COLO668 (cell line): ENCODE measurements at regions not wholly inside any gene's neighbourhood (a gene's known extent, or its start where the extent isn't known, plus 50 kb on each side); places are given as distances from the start of the nearest gene placed in this dataset.

Experiments
- DNase-seq: peaks from one replicate; lab custom pipeline; 2025; ENCODE audit not compliant: unreplicated experiment; lab: John Stamatoyannopoulos, UW

DNA sequence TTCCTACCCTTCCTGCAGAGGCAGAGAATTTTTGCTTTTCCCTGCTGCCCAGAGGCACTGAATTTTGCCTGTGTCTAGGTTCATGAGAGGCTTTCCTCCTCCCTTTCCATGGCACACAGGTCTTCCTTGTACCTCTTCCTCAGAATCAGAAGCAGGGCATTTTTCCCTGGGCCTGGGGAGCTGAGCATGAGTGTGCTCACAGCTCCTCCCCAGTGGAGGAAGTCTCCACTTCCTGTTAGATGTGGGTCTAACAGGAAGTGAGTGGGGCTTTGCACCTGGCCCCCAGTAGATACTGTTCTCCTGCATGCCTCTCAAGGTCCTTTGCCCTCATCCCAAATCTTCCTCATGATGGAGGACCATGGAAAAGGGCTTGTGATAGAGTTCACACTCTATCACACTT, 297.2 kb upstream of the FIGN start:
- no peak for DNase-seq

DNA sequence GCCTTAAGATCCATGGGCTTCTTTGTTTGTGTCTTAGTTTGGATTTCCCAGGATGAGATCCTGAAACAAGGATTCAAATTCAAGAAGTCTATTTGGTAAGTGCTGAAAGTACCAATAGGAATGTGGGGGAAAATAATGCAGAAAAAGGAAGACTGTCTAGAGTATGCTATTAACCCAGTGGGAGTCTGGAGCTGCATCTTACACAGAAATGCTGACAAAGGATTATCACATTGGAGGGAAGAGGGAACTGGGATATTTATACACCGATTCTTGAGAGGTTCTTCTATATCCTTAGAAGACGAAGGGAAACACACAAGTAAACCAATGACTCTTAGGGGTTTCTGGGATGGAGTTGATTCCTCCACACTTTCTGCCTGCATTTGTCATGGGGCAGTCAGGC, 294.8 kb upstream of the FIGN start:
- DNase-seq, result no peak

DNA sequence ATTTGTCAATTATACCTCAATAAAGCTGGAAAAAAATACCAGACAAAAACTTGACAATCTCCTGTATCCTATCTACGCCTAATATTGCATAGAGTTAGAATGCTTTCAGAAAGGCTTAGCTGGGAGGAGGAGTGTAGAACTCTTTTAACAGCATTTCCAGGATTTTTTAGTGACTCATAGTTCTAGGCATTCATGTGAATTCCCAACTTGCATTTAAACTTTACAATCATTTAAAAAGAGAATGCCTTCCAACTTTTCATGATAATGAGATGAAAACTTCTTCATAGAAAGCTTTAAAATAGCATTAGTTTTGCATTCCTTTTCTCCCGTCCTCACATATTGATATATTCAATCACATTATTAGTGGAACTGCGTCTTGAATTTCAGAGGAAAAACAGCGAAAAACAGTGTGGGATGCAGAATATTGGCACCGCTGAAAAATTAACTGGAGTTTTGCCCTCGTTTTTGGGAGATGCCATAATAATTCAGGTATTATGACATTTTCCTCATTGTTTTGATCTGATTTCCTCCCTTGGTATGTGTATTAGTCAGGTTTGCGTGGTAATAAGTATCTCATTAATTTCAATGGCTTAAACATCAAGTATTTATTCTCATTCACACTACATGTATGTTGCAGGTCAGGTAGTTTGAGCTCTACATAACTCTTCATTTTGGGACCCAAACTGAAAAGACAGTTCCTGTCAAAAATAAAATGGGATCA, 293.2 kb upstream of the FIGN start:
- DNase-seq, result no peak

DNA sequence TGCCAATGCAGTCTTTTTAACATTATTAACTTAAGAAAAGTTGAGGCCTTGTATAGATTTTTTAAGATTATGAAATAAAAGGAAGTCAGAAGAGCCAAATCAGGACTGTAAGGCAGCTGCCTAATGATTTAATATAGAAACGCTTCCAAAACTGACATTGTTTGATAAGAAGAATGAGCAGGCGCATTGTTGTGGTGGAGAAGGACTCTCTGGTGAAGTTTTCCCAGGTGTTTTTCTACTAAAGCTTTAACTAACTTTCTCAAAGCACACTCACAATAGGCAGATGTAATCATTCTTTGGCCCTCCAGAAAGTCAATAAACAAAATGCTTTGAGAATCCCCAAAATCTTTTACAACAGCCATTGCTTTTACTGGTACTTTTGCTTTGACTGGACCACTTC, 288.6 kb upstream of the FIGN start:
- no peak for DNase-seq

DNA sequence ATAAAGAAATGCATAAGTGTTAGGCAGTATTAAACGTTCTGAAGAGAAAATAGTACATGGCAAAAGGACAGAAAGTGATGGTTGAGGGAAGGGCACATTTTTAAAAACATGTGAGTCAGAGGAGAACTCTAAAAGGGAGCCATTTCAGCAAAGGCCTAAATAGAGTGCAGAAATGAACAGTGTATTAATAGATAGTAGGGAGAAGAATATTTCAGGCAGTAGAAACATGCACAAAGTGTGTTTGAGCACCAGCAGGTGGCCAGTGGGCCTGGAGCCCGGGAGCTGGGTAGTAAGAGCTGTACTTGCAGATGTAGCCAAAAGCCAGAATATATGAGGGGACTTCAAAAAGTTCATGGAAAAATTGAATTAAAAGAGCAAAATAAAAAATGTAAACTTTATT, 288.1 kb upstream of the FIGN start:
- no peak for DNase-seq

DNA sequence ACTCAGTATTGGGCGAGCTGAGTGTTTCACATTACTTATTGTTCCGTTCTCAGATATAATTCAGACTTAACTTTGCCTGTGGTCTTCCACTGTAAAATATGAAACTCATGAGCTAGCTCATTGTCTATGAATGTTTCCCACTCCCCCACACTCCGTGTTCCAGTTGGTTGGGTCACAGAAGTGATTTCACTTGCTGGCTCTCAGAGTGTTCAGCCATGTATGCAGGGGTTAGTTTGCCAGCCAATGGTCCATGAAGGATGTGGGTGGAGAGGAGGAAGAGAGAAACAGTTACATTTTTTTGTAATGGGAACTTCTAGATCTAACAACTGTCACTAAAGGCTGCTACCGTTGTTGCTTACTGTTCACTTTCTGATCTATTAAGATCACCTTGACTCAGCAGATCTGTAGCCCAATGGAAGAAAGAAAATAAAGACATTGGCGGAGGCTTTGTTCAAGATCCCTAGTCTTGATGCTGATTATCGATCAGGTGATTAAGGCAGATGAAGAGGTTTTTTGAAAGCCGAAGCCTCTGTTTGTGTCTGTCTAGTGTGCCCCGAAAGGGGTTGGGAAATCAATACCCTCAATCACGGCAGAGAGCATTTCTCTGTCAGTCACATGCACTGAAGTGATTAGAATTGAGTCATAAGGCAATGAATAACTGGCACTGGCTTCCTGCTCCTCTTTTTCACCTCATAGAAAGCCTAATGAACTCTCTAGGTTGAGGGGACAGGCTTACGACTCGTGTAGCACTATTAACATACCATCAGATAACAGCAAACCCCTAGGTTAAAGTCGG, 279.7 kb upstream of the FIGN start:
- no peak for DNase-seq

DNA sequence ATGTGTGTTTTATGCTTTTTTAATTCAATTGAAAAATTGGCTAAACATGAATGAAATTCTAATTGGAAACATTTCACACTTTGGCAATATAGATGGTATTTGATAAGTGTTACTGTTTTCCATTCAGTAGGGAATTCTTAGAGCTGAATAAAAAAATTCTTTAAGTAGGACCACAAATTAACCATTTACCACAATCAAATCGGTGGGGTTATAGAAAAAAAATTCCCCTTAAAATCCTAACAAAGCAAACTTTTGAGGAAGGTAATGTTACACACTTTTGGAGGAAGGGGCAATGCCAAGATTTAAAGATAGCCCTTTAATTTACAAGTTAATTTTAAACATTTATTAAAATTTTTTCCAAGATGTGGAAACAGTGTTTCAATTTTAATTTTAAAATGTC, 279.0 kb upstream of the FIGN start:
- DNase-seq, result no peak

DNA sequence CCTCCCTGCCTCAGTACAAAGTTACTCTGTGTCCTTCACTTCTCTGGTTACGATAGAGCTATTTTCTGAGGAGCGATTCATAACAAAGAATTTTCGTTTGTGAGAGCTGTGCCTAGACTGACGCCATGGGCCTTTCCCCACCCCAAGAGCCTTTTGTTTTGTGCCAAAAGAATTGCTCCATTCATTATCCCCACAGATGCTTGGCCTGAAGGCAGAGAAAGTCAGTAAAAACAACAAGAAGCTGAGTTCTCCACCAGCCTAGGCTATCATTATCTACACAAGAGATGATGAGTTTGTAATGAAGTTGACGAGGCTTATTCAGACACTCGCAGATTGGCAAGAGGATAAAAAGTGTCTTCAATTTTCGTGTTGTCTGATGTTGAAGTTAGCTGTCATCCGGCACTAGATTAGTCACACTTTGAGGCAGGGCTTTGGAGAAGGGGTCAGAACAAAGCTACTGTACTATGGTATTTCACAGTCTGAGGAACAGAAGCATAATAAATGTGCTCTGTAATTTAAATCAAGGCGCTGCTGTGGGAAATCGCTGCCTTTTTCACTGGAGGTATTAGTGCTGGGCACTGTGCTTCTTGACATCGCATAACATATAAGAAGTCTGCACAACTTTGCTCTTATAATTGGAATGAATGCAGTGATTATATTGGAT, 278.4 kb upstream of the FIGN start:
- no peak for DNase-seq

DNA sequence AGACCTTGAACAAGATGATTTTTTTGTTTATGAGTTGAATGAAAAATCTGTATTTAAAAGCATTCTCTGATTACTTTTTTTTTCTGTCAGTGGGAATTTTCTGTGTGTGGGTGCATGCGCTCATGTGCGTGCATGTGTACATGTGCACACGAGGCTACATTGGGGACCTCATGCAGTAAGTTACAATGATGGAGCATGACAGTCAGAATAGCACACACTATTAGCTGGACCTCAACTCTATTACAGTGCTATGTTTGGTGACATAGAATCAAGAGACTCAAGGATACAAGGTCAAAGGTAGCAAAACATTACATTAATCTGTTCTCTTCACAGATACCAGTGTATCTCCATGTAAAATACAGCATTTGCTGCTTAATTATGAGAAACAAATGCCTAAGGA, 276.8 kb upstream of the FIGN start:
- no peak for DNase-seq

DNA sequence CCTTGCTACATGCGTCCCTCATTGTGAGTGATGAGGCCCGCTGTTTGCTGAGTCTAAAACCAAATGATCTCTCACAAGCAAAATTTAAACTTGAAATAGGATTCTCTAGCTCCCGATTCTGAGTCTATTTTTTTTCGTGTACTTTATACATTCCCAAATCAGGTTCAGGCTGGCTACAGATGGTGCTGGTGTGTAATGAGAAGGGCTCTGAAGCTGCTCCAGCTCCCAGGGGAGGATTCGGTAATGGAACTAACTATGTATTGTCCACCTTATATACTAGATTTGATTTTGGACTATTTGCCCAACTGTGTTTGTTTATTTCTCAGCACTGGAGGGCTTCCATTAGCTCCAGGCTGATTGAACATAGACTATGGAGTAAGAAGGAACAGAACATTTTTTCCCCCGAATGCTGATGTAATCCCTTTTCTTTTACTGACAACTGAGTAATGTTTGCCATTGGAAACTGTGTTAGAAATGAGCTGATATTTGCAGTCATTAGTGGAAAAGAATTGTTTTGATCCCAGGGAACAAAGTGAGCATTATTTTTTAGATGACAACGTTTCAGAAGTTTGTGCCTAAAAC, 274.0 kb upstream of the FIGN start:
- no peak for DNase-seq

DNA sequence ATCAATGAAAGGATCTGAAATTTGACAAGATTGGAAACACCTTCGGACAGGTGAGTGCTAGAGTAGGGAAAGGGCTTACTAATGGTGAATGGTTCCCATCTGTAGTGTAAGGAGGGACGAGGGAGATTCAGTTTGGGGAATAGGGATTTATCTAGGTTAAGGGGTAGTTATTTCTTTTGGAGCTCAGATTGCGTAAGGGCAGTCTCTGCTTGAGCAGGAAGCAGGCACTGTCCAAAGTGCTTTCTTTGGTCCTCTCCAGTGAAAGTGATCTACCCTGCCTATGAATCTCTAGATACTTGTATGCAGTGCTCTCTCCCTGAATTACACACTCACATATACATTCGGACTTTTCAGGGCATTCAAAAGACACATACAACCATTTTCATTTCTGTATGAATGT, 272.9 kb upstream of the FIGN start:
- DNase-seq, result no peak

DNA sequence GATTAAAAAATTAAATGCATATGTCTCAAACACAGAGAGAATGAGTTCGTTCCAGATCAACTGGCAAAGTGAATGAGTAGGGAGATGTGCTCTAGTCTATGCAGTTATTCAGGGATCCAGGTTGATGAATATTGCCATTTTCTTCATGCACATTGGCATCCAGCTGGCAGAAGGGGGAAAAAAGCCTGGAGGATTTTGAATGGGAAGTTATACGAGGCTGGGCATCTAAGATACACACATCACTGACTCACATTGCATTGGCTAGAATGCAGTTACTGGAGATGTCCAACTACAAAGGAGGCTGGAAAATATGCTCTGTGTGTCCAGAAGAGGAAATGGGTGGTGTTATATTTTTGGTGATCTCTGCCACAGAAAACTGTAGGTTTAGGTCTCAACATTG, 270.9 kb upstream of the FIGN start:
- DNase-seq, result no peak

DNA sequence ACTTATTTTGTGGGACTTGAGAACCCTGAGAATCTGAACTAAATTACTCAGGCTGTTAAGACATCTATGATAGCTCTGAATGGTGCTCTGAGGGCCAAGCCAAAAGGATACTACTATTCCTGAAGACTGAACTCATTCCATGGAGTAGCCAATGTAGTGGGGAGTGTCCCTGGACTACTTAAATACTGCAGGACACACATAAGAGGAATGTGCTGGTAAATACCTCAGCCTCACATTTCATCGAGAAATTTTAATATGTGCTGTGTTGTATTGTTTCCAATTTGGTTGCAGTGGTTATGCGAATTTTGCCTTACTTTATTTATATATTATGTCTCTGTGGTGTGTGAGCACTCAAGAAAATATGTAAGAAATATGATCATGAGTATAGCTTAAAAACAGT, 264.4 kb upstream of the FIGN start:
- no peak for DNase-seq

DNA sequence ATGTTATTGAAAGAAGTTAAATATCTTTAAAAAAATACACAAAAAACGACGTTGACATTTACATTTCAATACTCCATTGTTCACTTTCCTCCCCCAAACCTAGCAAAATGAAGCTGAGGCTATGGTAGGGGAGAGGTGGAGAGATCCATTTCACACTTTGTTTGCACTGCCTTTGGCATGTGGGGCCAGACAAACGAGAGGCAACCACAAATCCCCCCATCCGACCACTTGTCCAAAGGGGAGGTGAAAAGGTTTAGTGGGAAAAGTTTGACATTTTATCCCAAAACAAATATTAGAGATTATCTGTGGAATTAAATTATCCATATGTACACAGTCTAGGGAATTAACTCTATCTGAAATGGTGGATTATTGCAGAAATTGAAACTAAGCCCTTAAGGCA, 261.7 kb upstream of the FIGN start:
- no peak for DNase-seq

DNA sequence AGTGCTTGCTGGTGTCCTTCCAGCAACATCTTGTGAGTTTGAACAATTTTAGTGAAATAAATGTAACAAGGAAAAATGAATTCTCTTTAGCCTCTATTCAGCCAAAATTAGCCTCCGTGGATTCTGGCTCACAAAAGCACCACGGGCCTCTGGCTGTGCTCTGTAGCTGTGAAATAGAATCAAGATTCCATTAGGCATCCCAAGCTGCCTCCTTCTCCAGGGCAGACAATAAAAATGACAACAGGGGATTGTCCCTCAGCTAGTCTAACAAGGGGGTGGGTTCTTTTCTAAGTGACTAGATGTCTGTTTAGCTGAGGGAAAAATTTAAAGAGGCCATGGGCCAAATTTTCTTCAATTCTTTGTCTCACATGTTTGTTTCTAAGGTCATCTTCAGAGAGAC, 254.7 kb upstream of the FIGN start:
- no peak for DNase-seq

DNA sequence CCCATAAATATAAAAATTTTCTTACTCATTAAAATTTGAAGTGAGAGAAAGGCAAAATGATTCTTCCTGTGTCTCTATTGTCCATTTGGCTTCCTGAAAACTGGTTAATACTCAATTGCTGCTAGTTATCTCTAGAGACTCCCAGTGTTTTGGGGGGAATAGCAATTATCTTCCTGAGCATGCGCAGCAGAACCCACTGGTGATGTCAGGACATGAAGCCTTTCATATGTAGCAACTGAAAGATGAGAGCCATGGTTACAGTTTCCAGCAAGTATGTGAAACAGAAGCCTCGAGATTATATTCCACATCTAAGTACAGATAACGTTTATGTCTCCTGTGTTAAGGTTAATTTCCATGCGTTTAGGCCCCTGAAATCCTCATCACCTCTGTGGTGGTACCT, 254.3 kb upstream of the FIGN start:
- DNase-seq, result no peak

DNA sequence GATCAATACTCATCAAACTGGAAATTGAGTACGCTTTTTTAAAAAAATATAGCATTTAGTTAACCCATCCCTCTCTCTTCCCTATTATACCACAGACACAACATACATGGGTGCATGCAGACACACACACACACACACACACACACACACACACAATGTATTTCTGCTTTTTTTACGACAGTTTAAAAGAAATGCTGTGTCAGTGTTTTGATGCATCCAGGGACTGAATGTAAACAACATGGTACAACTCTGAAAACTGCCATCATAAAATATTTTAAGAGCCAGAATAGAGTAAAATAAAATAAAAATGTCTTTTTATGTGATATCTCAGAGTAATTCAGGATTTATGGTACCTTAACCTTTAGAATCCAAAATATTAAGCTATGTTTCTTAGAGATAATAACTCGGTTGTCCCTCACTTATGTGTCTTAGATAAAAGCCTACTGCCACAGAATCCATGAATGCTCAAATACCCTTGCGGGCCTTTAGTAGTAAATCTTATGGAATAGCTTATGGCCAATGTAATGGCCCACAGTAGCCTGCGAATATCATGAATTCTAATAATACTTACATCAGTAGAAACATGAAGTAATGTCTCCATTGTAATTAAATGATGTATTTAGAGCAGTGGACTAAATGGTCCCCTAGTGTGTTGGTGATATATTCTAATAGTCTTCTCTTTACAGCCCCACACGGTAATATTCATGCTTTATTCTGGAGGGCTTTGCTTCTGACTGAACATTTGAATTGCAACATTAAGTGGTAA, 251.6 kb upstream of the FIGN start:
- DNase-seq, result no peak

DNA sequence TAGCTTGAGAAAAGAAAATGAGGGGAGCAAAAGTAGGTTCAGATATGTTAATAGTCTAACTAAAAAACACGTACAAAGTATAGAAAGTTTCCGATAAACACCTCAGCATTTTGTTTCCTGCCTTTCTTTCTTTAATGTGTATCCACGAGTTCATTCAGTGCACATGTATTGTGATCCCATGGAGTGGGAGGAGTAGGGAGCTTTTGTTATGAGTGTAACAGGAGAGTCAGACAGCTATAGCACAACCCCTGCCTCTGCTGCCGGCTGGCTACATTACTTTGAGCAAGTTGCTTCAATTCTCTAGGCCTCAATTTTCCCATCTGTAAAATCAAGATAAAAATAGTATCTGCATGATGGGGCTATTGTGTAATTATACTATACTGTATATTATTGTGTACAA, 249.2 kb upstream of the FIGN start:
- DNase-seq, result no peak

DNA sequence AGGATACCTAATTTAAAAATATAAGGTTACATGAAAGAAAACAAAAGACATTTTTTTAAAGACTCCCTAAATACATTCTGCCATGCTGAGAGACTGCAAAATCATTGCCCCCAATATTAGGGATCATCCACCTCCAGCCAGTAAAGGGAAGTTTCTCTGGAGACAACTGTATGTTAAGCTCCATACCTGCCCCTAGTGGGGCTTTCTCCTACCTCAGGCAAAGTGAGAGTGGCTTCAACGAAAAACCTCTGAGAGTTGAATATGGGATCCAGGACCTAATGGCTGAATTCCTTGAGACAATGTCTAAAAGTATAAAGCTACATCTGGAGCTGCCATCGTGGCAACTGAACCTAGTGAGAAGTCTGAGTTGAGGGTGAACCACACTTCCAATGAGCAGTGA, 248.1 kb upstream of the FIGN start:
- DNase-seq, result no peak

DNA sequence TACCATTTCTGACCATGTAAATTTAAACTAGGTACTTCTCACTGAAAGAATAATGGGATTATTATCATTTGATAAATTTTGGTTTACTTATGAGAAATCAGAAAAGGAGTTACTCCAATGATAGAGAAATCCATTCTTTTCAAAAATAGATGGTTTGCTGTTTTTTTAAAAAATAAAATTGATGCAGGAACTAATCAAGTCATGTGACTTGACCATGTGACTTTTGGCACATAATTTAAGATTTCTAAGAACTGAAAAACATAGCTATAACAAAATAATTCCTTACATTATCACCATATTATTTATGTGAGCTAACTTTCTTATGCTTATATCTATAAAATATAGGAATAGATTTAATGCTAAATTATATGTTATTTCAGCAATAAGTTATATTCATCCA, 247.1 kb upstream of the FIGN start:
- no peak for DNase-seq

DNA sequence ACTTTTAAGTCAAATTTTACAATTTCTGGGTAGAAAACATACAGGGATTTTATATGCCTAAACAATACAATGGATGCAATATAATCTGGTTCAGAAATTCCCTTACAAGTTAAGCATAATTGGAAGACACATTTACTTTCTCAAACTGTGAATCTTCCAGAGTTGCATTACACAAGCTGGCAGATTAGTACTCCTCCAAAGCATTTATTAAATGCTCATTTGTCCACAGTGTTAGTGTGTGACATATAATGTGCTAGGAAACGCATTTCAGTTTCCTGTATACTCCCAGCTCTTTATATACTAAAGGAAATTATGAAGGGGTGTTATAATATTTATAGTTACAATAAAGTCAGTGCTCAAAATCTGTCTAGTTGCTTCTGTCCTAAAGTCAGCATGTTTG, 239.0 kb upstream of the FIGN start:
- DNase-seq, result no peak
